Fibroblast of villous mesenchyme (primary cell): ENCODE measurements at regions not wholly inside any gene's neighbourhood (a gene's known extent, or its start where the extent isn't known, plus 50 kb on each side); places are given as distances from the start of the nearest gene placed in this dataset.
A peak's percentile ranks its signal among the peaks of the same experiment; 100 is the strongest.

Experiments used
- DNase-seq: peaks from one replicate; pipeline ENCODE4 v3.0.0-alpha.2; 2010; ENCODE audit warnings: low read depth
- H3K4me3 ChIP-seq: 2 replicates; pipeline ENCODE4 v1.5.1; 2011; ENCODE audit warnings: low read depth, mild to moderate bottlenecking, low read length
- CTCF ChIP-seq: IDR thresholded peaks from 2 replicates; pipeline ENCODE4 v1.5.1; 2012; ENCODE audit warnings: low read depth, mild to moderate bottlenecking, low read length; ENCODE audit not compliant: insufficient read depth

DNA sequence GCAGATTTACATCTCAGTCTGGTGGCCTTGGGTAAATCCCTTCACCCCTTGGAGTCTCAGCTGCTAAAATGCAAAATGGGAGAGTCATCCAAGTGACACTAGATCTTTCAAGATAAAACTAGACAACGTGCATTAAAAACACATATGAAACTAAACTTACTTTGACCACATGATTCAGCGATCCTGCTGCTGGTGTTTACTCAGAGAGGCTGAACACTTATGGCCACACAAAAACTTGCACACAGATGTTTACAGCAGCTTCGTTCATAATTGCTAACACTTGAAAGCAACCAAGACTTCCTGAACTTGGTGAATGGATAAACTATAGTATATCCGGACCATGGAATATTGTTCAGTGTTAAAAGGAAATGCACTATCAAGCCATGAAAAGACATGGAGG is 55.3 kb upstream of the GPR6 start:
- peak; percentile 11 for DNase-seq
- no peak overlapping the region for H3K4me3 ChIP-seq
- TF ChIP-seq CTCF: no peak

GRCh38 chr6:109925075-109925474 is 53.0 kb upstream of the GPR6 start:
- no peak for TF ChIP-seq CTCF
- peak; percentile 1 for DNase-seq
- no peak overlapping the region for H3K4me3 ChIP-seq

GRCh38 chr6:109927052-109927451 is 51.1 kb upstream of the GPR6 start:
- TF ChIP-seq CTCF: no peak
- no peak for DNase-seq
- H3K4me3 ChIP-seq: no peak overlapping the region
